H1 (cell line): ENCODE measurements at regions not wholly inside any gene's neighbourhood (a gene's known extent, or its start where the extent isn't known, plus 50 kb on each side); places are given as distances from the start of the nearest gene placed in this dataset.

Experiments
- CTCF ChIA-PET: fragments of 300-600 bp; sonication (Branson Sonifier 250); formaldehyde crosslinking; loops from one replicate; lab custom pipeline; 2021; ENCODE audit not compliant: partially characterized antibody; lab: Charles Lee
- POLR2A ChIA-PET: fragments of 300-600 bp; sonication (Branson Sonifier 250); formaldehyde crosslinking; loops from one replicate; lab custom pipeline; 2021; ENCODE audit warnings: inconsistent platforms; ENCODE audit not compliant: partially characterized antibody; lab: Charles Lee
- DNase-seq, 2 experiments: peaks; one replicate each; pipeline versions ENCODE4 v3.0.0 to v3.0.0-alpha.2; 2010 to 2022; ENCODE audit warnings: low spot score in 2 of 2, low read depth in 1 of 2, mixed read lengths in 1 of 2
- FAIRE-seq: peaks from 2 replicates; lab custom pipeline; 2011; peaks lifted over from hg19 to GRCh38; lab: Jason Lieb, UNC
- H2AFZ ChIP-seq: 2 replicates; pipeline ENCODE4 v1.8.1; 2012; ENCODE audit warnings: low read length, inconsistent platforms
- H2AK5ac ChIP-seq: 2 replicates; pipeline ENCODE4 v1.6.1; 2013; ENCODE audit warnings: low read depth, low read length
- H2BK120ac ChIP-seq: replicated peaks from 2 replicates; pipeline ENCODE3; 2013; ENCODE audit warnings: low read depth, low read length, inconsistent platforms
- H2BK12ac ChIP-seq: 2 replicates; pipeline ENCODE4 v1.6.1; 2013; ENCODE audit warnings: low read depth, low read length
- H2BK15ac ChIP-seq: 2 replicates; pipeline ENCODE4 v1.6.1; 2013; ENCODE audit warnings: low read length
- H2BK20ac ChIP-seq: 2 replicates; pipeline ENCODE4 v1.6.1; 2013; ENCODE audit warnings: low read length
- H2BK5ac ChIP-seq: 2 replicates; pipeline ENCODE4 v1.6.1; 2013; ENCODE audit warnings: low read depth, low read length
- H3K14ac ChIP-seq: 2 replicates; pipeline ENCODE4 v1.6.1; 2013; ENCODE audit warnings: inconsistent platforms; ENCODE audit not compliant: insufficient read length
- H3K18ac ChIP-seq: 2 replicates; pipeline ENCODE4 v1.6.1; 2013; ENCODE audit warnings: low read length; ENCODE audit errors: extremely low read depth
- H3K23ac ChIP-seq: 2 replicates; pipeline ENCODE4 v1.6.1; 2013; ENCODE audit warnings: inconsistent platforms; ENCODE audit not compliant: insufficient read length
- H3K23me2 ChIP-seq: 2 replicates; pipeline ENCODE4 v1.6.1; 2013; ENCODE audit warnings: low read depth, low read length
- H3K27ac ChIP-seq: 2 replicates; pipeline ENCODE4 v1.6.1; 2011; ENCODE audit warnings: low read depth, low read length, inconsistent platforms
- H3K27me3 ChIP-seq, 4 experiments: replicated peaks in 1 of 4; 1 replicate in 1 of 4; 2 replicates in 3 of 4; pipeline versions ENCODE4 v1.6.1 to v1.8.1; 2011 to 2013; ENCODE audit warnings: low read length in 3 of 4, mild to moderate bottlenecking in 3 of 4, inconsistent platforms in 2 of 4, mixed read lengths in 2 of 4, moderate library complexity in 1 of 4; ENCODE audit not compliant: control insufficient read depth in 3 of 4, insufficient read depth in 3 of 4; ENCODE audit errors: extremely low read depth in 1 of 4
- H3K36me3 ChIP-seq, 4 experiments: 2 replicates each; pipeline versions ENCODE4 v1.6.1 to v1.8.1; 2011 to 2013; ENCODE audit warnings: mild to moderate bottlenecking in 4 of 4, low read length in 3 of 4, moderate library complexity in 2 of 4, control low read depth in 1 of 4, inconsistent platforms in 1 of 4; ENCODE audit not compliant: insufficient read depth in 4 of 4, control insufficient read depth in 2 of 4
- H3K4ac ChIP-seq: replicated peaks from 2 replicates; pipeline ENCODE3; 2013; ENCODE audit warnings: low read length, low read depth, mixed read lengths, inconsistent platforms; ENCODE audit not compliant: insufficient read length
- H3K4me1 ChIP-seq, 4 experiments: replicated peaks in 1 of 4; 1 replicate in 1 of 4; 2 replicates in 3 of 4; pipeline versions ENCODE4 v1.6.1 to v1.8.1; 2011 to 2013; ENCODE audit warnings: low read length in 3 of 4, inconsistent platforms in 2 of 4, mixed read lengths in 1 of 4; ENCODE audit not compliant: insufficient read depth in 4 of 4, control insufficient read depth in 3 of 4
- H3K4me2 ChIP-seq, 2 experiments: 2 replicates each; pipeline versions ENCODE4 v1.6.1 to v1.8.1; 2011 to 2013; ENCODE audit warnings: low read depth in 2 of 2, low read length in 2 of 2, control low read depth in 1 of 2, inconsistent platforms in 1 of 2, mild to moderate bottlenecking in 1 of 2; ENCODE audit not compliant: insufficient read depth in 1 of 2
- H3K4me3 ChIP-seq, 4 experiments: fragments of 200-600, 300-600 bp in 1 of 4; sonication (generic), shearing (Covaris generic), sonication (Bioruptor Twin) in 1 of 4; 2 replicates each; pipeline versions ENCODE4 v1.5.1 to v1.8.1; 2011 to 2016; ENCODE audit warnings: low read length in 4 of 4, low read depth in 3 of 4, control low read depth in 2 of 4, inconsistent platforms in 2 of 4, mild to moderate bottlenecking in 2 of 4, mixed read lengths in 1 of 4, moderate library complexity in 1 of 4; ENCODE audit not compliant: insufficient read depth in 2 of 4; ENCODE audit errors: extremely low read depth in 1 of 4
- H3K56ac ChIP-seq: replicated peaks from 2 replicates; pipeline ENCODE3; 2013; ENCODE audit warnings: low read depth, mild to moderate bottlenecking, mixed read lengths, low read length, inconsistent platforms; ENCODE audit not compliant: insufficient read length
- H3K79me1 ChIP-seq: 2 replicates; pipeline ENCODE4 v1.6.1; 2013; ENCODE audit warnings: low read depth, low read length, control low read depth
- H3K79me2 ChIP-seq, 2 experiments: 2 replicates each; pipeline versions ENCODE4 v1.6.1 to v1.8.1; 2012 to 2013; ENCODE audit warnings: low read length in 2 of 2, mild to moderate bottlenecking in 2 of 2, inconsistent platforms in 1 of 2; ENCODE audit not compliant: insufficient read depth in 2 of 2, control insufficient read depth in 1 of 2
- H3K9ac ChIP-seq, 4 experiments: replicated peaks in 1 of 4; 1 replicate in 1 of 4; 2 replicates in 3 of 4; pipeline versions ENCODE4 v1.6.1 to v1.8.1; 2011 to 2013; ENCODE audit warnings: low read depth in 3 of 4, low read length in 3 of 4, control low read depth in 2 of 4, mild to moderate bottlenecking in 2 of 4, moderate library complexity in 2 of 4, inconsistent platforms in 1 of 4; ENCODE audit errors: extremely low read depth in 1 of 4
- H3K9me3 ChIP-seq, 2 experiments: 2 replicates each; pipeline versions ENCODE4 v1.6.1 to v1.8.1; 2012 to 2013; ENCODE audit warnings: mild to moderate bottlenecking in 2 of 2, moderate library complexity in 2 of 2, control low read depth in 1 of 2, inconsistent platforms in 1 of 2, low read depth in 1 of 2, low read length in 1 of 2, mixed read lengths in 1 of 2; ENCODE audit not compliant: insufficient read depth in 2 of 2
- H4K20me1 ChIP-seq, 2 experiments: replicated peaks in 1 of 2; 2 replicates each; pipeline versions ENCODE3 to v1.8.1; 2011 to 2013; ENCODE audit warnings: inconsistent platforms in 2 of 2, low read length in 2 of 2, mild to moderate bottlenecking in 1 of 2; ENCODE audit not compliant: insufficient read depth in 2 of 2, control insufficient read depth in 1 of 2
- H4K5ac ChIP-seq: 2 replicates; pipeline ENCODE4 v1.6.1; 2013; ENCODE audit warnings: low read length, low read depth, mixed read lengths, inconsistent platforms; ENCODE audit not compliant: insufficient read length
- H4K8ac ChIP-seq: 2 replicates; pipeline ENCODE4 v1.8.0; 2013; ENCODE audit warnings: mild to moderate bottlenecking, moderate library complexity, low read length, inconsistent platforms; ENCODE audit not compliant: insufficient read depth; ENCODE audit errors: extremely low read depth
- H4K91ac ChIP-seq: replicated peaks from 2 replicates; pipeline ENCODE3; 2013; ENCODE audit warnings: low read length, mixed read lengths, inconsistent platforms; ENCODE audit not compliant: insufficient read length
- HDAC2 ChIP-seq, 2 experiments: fragments of 300-600 bp in 1 of 2; sonication (generic) in 1 of 2; IDR thresholded peaks; 2 replicates each; pipeline ENCODE4 v1.6.1; 2011 to 2012; ENCODE audit warnings: low read depth in 2 of 2, low read length in 2 of 2, mild to moderate bottlenecking in 2 of 2, moderate library complexity in 2 of 2, borderline replicate concordance in 1 of 2, inconsistent platforms in 1 of 2
- RNF2 ChIP-seq: fragments of 200-900, 300-1000 bp; sonication (generic); IDR thresholded peaks from 2 replicates; pipeline ENCODE4 v1.7.1; 2016; ENCODE audit warnings: borderline replicate concordance, low read depth, mild to moderate bottlenecking, antibody characterized with exemption, low read length; ENCODE audit not compliant: poor library complexity, severe bottlenecking; ENCODE audit errors: missing control alignments
- RXRA ChIP-seq: IDR thresholded peaks from 2 replicates; pipeline ENCODE4 v1.6.1; 2011; ENCODE audit warnings: low read depth, mild to moderate bottlenecking, low read length, moderate library complexity; ENCODE audit not compliant: insufficient read depth
- ZNF274 ChIP-seq: IDR thresholded peaks from 2 replicates; pipeline ENCODE4 v1.7.0; 2012; ENCODE audit warnings: low read length, borderline replicate concordance; ENCODE audit errors: extremely low read depth
- WGBS, 2 experiments: shearing (Covaris generic) in 1 of 2; methylation state at CpG; one replicate each; pipeline versions ENCODE4 v1.1.6 to v1.1.7; 2013 to 2015; ENCODE audit warnings: low lambda C conversion rate in 2 of 2, mixed read lengths in 2 of 2, inconsistent platforms in 1 of 2, low coverage in 1 of 2, missing lambda C conversion rate in 1 of 2; ENCODE audit not compliant: insufficient replicate concordance in 2 of 2, insufficient coverage in 1 of 2, insufficient read length in 1 of 2; ENCODE audit errors: extremely low coverage in 1 of 2, missing lambda C conversion rate in 1 of 2; 5-methylcytosine and 5-hydroxymethylcytosine counted together

DNA sequence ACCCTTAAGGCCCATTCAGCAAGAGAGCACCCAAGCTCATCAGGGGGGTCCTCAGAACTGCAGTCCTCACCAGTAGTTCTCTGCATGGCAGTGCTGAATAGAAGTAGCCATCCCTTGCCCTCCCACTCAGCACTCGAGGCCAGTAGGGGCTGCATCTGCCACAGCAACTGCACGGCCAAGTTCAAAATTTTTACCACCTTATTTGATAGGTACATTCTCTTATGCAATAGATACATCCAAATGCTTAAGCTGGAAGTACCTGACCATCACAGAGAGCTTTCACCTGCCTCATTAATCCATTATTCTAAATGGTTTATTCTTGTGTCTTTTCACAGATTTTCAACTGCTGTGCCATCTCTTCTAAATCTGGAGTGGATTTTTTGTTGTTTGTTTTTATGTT lies 1307.4 kb downstream of the SLITRK5 start:
- Histone ChIP-seq H2BK20ac (no peak overlapping the region), H3K9ac (no peak overlapping the region), H3K4me3 (no peak overlapping the region), H2AK5ac (no peak overlapping the region)
- TF ChIP-seq RXRA (no peak), HDAC2 (IDR thresholded peaks at IDR 0.05; ENCODE audit: borderline replicate concordance in 1 of 2, low read depth in 2 of 2, low read length in 2 of 2) (no peak), ZNF274 (no peak), RNF2 (no peak)
- TF ChIP-seq, all 59 proteins: peak for 0
- Histone ChIP-seq H3K23me2 (no peaks in the 10 kb centered on the region), H2BK120ac (no peak overlapping the region), H4K91ac (no peak overlapping the region), H4K5ac (no peak overlapping the region), H3K4ac (no peak overlapping the region), H4K8ac (no peak overlapping the region), H3K27ac (no peak overlapping the region), H2BK5ac (no peak overlapping the region), H3K9me3 (no peaks in the 10 kb centered on the region), H4K20me1 (no peaks in the 10 kb centered on the region), H2BK15ac (no peak overlapping the region), H3K56ac (no peak overlapping the region), H3K36me3 (no peaks in the 10 kb centered on the region), H3K4me2 (no peak overlapping the region), H3K79me2 (no peaks in the 10 kb centered on the region), H3K18ac (no peak overlapping the region), H2BK12ac (no peak overlapping the region), H3K27me3 (no peaks in the 10 kb centered on the region), H3K23ac (no peak overlapping the region), H3K79me1 (no peaks in the 10 kb centered on the region), H2AFZ (no peak overlapping the region), H3K4me1 (no peaks in the 10 kb centered on the region; a peak in 1 of 7 replicates), H3K14ac (no peak overlapping the region)
- CTCF ChIA-PET: interaction anchor here (0.6 to 0.8 kb wide), 3 partner anchors 89 to 1131 kb away, joined by 3 to 4 read pairs (median 3); no protein-coding TSS in a partner anchor
- POLR2A ChIA-PET: no interaction called here
- FAIRE-seq (no peak), DNase-seq (no peak)
- 95% methylated on average over 2 of the region's 2 CpGs; no CpG with 5 or more reads in 1 of the 2 experiments for WGBS, 2 experiments
